Endothelial cell (in vitro differentiated cells): ENCODE measurements at regions not wholly inside any gene's neighbourhood (a gene's known extent, or its start where the extent isn't known, plus 50 kb on each side); places are given as distances from the start of the nearest gene placed in this dataset.

Experiments used
- DNase-seq: peaks from one replicate; pipeline ENCODE4 v3.0.0; 2021; ENCODE audit warnings: low spot score
- H3K27ac Mint-ChIP-seq: one replicate; pipeline ENCODE4 v1.8.0; 2021; ENCODE audit warnings: mixed read lengths, inconsistent platforms; ENCODE audit not compliant: unreplicated experiment
- H3K27me3 Mint-ChIP-seq: one replicate; pipeline ENCODE4 v1.8.0; 2021; ENCODE audit warnings: mild to moderate bottlenecking, moderate library complexity, mixed read lengths, inconsistent platforms; ENCODE audit not compliant: unreplicated experiment
- H3K36me3 Mint-ChIP-seq: one replicate; pipeline ENCODE4 v1.8.0; 2021; ENCODE audit warnings: mild to moderate bottlenecking, low read depth, mixed read lengths, inconsistent platforms; ENCODE audit not compliant: unreplicated experiment
- H3K4me1 Mint-ChIP-seq: one replicate; pipeline ENCODE4 v1.8.0; 2021; ENCODE audit warnings: mild to moderate bottlenecking, mixed read lengths, inconsistent platforms; ENCODE audit not compliant: unreplicated experiment
- H3K4me3 Mint-ChIP-seq: one replicate; pipeline ENCODE4 v1.8.0; 2021; ENCODE audit warnings: mild to moderate bottlenecking, mixed read lengths, inconsistent platforms; ENCODE audit not compliant: unreplicated experiment
- H3K9me3 Mint-ChIP-seq: one replicate; pipeline ENCODE4 v1.8.0; 2021; ENCODE audit warnings: mixed read lengths, inconsistent platforms; ENCODE audit not compliant: unreplicated experiment
- CTCF ChIP-seq: fragments of 200-600 bp; sonication (generic); IDR thresholded peaks from one replicate; pipeline ENCODE4 v1.5.0; 2021; ENCODE audit warnings: antibody characterized with exemption; ENCODE audit not compliant: unreplicated experiment

GRCh38 chr20:40234593-40234992 is 454.4 kb downstream of the MAFB start:
- H3K4me3 Mint-ChIP-seq, result no peak overlapping the region
- H3K9me3 Mint-ChIP-seq, result no peaks in the 10 kb centered on the region
- no peak overlapping the region for H3K27ac Mint-ChIP-seq
- no peak for DNase-seq
- TF ChIP-seq CTCF, result no peak
- no peaks in the 10 kb centered on the region for H3K4me1 Mint-ChIP-seq
- peaks cover 4% of the 10 kb centered on the region for H3K27me3 Mint-ChIP-seq
- H3K36me3 Mint-ChIP-seq, result no peaks in the 10 kb centered on the region

- Mint-ChIP-seq H3K9me3 (no peaks in the 10 kb centered on the region), H3K4me1 (no peaks in the 10 kb centered on the region), H3K4me3 (no peak overlapping the region), H3K36me3 (no peaks in the 10 kb centered on the region), H3K27me3 (no peaks in the 10 kb centered on the region), H3K27ac (no peak overlapping the region)
- DNase-seq, result no peak
- TF ChIP-seq CTCF, result no peak
Measured at GRCh38 chr20:40233406-40233805, 455.6 kb downstream of the MAFB start.

- H3K27ac Mint-ChIP-seq, result no peak overlapping the region
- H3K27me3 Mint-ChIP-seq, result no peaks in the 10 kb centered on the region
- no peak for TF ChIP-seq CTCF
Measured at GRCh38 chr20:40232756-40233155, 456.3 kb downstream of the MAFB start.

GRCh38 chr20:40232273-40232672 is 456.8 kb downstream of the MAFB start:
- Mint-ChIP-seq H3K27me3 (no peaks in the 10 kb centered on the region), H3K36me3 (no peaks in the 10 kb centered on the region), H3K4me3 (no peak overlapping the region), H3K9me3 (no peaks in the 10 kb centered on the region), H3K4me1 (no peaks in the 10 kb centered on the region), H3K27ac (no peak overlapping the region)
- DNase-seq, result no peak
- TF ChIP-seq CTCF, result no peak

More at GRCh38 chr20:40232756-40233155, 456.3 kb downstream of the MAFB start:
- H3K4me1 Mint-ChIP-seq, result no peaks in the 10 kb centered on the region
- H3K4me3 Mint-ChIP-seq, result no peak overlapping the region
- no peaks in the 10 kb centered on the region for H3K9me3 Mint-ChIP-seq
- DNase-seq, result no peak
- H3K36me3 Mint-ChIP-seq, result no peaks in the 10 kb centered on the region

GRCh38 chr20:40230486-40230885 is 458.6 kb downstream of the MAFB start:
- no peaks in the 10 kb centered on the region for H3K4me1 Mint-ChIP-seq
- no peaks in the 10 kb centered on the region for H3K36me3 Mint-ChIP-seq
- no peak overlapping the region for H3K4me3 Mint-ChIP-seq
- no peak for DNase-seq
- no peak for TF ChIP-seq CTCF
- H3K27ac Mint-ChIP-seq, result no peak overlapping the region
- H3K9me3 Mint-ChIP-seq, result no peaks in the 10 kb centered on the region
- H3K27me3 Mint-ChIP-seq, result no peaks in the 10 kb centered on the region
